ENCODE measurements at regions not wholly inside any gene's neighbourhood (a gene's known extent, or its start where the extent isn't known, plus 50 kb on each side); places are given as distances from the start of the nearest gene placed in this dataset.

DNA sequence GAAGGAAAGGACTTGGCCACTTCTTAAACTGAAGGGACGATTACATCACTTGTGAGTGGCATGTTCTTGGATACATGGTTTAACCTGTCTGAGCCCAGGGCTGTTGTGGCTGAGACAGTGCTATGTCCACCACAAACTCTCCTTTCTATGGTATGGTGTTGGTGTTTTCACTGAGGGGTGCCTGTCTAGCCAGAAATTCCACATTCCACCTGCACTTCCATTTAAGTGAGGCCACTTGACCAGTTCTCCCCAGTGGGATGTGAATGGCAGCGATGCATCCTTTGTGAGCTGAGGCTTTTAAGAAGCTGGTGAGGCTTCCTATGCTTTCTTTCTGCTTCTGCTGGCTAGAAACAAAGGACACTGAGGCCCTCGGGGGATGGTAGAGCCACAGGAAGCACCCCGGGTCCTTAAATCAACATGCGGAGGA is 151.4 kb upstream of the CHD6 start:
- TF ChIP-seq, protein P1, sequence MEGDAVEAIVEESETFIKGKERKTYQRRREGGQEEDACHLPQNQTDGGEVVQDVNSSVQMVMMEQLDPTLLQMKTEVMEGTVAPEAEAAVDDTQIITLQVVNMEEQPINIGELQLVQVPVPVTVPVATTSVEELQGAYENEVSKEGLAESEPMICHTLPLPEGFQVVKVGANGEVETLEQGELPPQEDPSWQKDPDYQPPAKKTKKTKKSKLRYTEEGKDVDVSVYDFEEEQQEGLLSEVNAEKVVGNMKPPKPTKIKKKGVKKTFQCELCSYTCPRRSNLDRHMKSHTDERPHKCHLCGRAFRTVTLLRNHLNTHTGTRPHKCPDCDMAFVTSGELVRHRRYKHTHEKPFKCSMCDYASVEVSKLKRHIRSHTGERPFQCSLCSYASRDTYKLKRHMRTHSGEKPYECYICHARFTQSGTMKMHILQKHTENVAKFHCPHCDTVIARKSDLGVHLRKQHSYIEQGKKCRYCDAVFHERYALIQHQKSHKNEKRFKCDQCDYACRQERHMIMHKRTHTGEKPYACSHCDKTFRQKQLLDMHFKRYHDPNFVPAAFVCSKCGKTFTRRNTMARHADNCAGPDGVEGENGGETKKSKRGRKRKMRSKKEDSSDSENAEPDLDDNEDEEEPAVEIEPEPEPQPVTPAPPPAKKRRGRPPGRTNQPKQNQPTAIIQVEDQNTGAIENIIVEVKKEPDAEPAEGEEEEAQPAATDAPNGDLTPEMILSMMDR (IDR thresholded peaks at IDR 0.05; ENCODE audit: insufficient read depth, low read depth, low read length) = no peak
- no peak for TF ChIP-seq EZH2 (IDR thresholded peaks at IDR 0.05; ENCODE audit: insufficient read depth, low read length)
